Activated CD8-positive, alpha-beta T cell treated with anti-CD3 and anti-CD28 coated beads, Interleukin-2, amount 10 ng/mL, durations not matched to agents 7 days and 5 days (primary cell): ENCODE measurements at regions not wholly inside any gene's neighbourhood (a gene's known extent, or its start where the extent isn't known, plus 50 kb on each side); places are given as distances from the start of the nearest gene placed in this dataset.

Source experiments
- ATAC-seq: fragments of 150-1000 bp; cut with Tn5 transposase; one replicate; pipeline ENCODE4 v1.10.0; 2021; ENCODE audit warnings: moderate library complexity
- CTCF ChIA-PET: fragments of 350-600 bp; sonication (Branson Sonifier 250); formaldehyde crosslinking; loops from one replicate; lab custom pipeline; 2021; ENCODE audit warnings: antibody characterized with exemption; lab: Charles Lee
- POLR2A ChIA-PET: fragments of 350-600 bp; sonication (Branson Sonifier 250); formaldehyde crosslinking; loops from one replicate; lab custom pipeline; 2021; ENCODE audit warnings: antibody characterized with exemption; lab: Charles Lee
- DNase-seq: peaks from one replicate; pipeline ENCODE4 v3.0.0-alpha.2; 2020
- H3K27ac Mint-ChIP-seq: one replicate; pipeline ENCODE4 v1.8.0; 2021; ENCODE audit warnings: mild to moderate bottlenecking, mixed read lengths
- H3K27me3 Mint-ChIP-seq: one replicate; pipeline ENCODE4 v1.8.0; 2021; ENCODE audit warnings: low read depth, mixed read lengths
- H3K36me3 Mint-ChIP-seq: one replicate; pipeline ENCODE4 v1.8.0; 2021; ENCODE audit warnings: low read depth, mixed read lengths
- H3K4me1 Mint-ChIP-seq: one replicate; pipeline ENCODE4 v1.8.0; 2021; ENCODE audit warnings: low read depth, mixed read lengths
- H3K4me3 Mint-ChIP-seq: one replicate; pipeline ENCODE4 v1.8.0; 2021; ENCODE audit warnings: mild to moderate bottlenecking, mixed read lengths
- H3K9me3 Mint-ChIP-seq: one replicate; pipeline ENCODE4 v1.8.0; 2022; ENCODE audit warnings: mixed read lengths; ENCODE audit not compliant: insufficient read depth

DNA sequence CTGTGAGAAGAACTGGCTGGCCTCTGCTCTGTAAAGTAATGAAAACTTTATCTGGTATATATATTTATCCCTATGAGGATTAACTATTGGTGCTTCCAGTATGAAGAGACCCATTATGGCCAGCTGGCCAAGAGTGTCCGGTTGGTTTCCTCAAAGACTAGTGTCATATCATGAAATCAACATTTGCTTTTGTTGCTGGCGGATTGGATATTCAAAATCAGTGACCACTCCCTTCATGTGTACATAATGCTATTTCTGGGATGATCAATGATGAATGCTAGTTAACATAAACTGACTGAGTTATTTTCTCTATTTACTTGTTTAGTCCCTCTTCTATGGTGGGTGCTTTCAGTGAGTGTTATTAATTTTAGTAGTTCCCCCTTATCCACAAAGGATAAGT, 60.8 kb upstream of the NUDT12 start:
- Mint-ChIP-seq H3K36me3 (no peaks in the 10 kb centered on the region), H3K4me1 (no peaks in the 10 kb centered on the region), H3K9me3 (no peaks in the 10 kb centered on the region), H3K4me3 (no peak overlapping the region), H3K27me3 (no peaks in the 10 kb centered on the region), H3K27ac (no peak overlapping the region)
- CTCF ChIA-PET, result no interaction called here
- DNase-seq (no peak), ATAC-seq (no peak)
- POLR2A ChIA-PET, result no interaction called here

DNA sequence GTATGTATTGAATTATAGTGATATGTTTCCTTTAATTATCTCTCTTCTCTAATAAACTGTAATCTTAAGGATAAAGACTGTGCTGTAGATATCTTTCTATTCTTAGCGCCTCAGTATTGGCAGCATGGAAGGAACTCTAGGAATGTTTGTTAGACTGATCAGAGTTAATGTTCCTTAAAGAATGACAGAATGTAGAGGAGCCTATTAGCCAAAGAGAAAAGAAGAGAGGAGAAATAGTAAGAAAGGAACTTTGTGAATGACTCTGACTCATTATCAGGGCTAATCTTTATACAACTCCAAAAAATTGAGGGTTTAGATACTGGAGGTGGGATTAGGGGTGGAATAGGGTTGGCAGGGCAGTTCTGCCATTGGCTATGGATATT, 59.0 kb upstream of the NUDT12 start:
- POLR2A ChIA-PET, result no interaction called here
- Mint-ChIP-seq H3K4me1 (no peaks in the 10 kb centered on the region), H3K4me3 (no peak overlapping the region), H3K27ac (no peak overlapping the region), H3K36me3 (no peaks in the 10 kb centered on the region), H3K27me3 (no peaks in the 10 kb centered on the region), H3K9me3 (no peaks in the 10 kb centered on the region)
- CTCF ChIA-PET, result no interaction called here
- DNase-seq (no peak), ATAC-seq (no peak)

DNA sequence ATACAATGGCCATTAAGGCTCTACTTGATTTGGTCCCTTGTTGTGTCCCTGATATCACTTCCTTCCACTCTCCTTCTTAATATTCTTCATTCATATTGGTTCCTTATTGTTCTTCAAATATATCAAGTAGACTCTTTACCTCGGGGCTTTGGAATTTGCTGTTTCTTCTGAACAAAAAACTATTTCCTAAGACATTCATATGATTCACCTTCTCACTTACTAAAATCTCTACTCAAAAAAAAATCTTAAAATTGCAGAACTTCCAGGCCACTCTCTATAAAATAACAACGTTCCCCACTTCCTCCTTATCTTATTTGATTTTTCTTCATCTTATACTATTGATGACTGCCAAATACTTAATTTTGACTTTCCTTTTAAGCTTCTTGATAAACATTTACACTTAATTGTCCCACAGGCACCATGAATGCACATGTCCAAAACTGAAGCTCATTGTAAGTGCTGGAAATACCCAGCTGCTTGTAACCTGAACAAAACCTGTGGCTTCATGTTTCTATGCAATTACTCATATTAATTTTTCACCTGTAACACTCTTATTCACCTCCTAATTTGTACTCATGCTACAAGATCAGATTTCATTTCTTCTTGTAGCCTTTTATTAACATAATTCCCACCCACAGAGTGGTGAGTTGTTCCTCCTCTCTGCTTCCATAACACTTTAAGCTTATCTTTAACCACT, 58.4 kb upstream of the NUDT12 start:
- no peak overlapping the region for H3K4me3 Mint-ChIP-seq
- POLR2A ChIA-PET, result no interaction called here
- H3K36me3 Mint-ChIP-seq, result no peaks in the 10 kb centered on the region
- H3K4me1 Mint-ChIP-seq, result no peaks in the 10 kb centered on the region
- H3K27ac Mint-ChIP-seq, result no peak overlapping the region
- CTCF ChIA-PET, result no interaction called here
- H3K9me3 Mint-ChIP-seq, result no peaks in the 10 kb centered on the region
- no peaks in the 10 kb centered on the region for H3K27me3 Mint-ChIP-seq
- ATAC-seq, result no peak
- no peak for DNase-seq

DNA sequence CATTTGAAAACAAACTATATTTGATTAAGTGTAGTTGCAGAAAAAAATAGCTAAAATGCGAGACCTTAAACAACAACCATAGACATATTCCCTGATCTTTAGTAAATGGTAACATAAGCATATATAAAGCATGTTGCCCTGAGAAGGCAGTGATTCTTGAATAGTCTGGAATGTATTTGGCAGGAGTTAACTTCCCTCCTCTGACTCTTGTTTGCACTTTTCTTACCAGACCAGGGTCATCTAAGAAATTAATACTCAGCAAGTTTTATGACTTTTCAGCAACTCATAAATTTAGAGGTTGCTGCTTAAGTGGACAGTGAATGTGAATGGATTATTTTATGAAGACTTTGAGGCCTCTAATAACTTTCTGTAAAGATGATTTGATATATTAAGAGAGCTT, 55.3 kb upstream of the NUDT12 start:
- DNase-seq (no peak), ATAC-seq (no peak)
- no peak overlapping the region for H3K27ac Mint-ChIP-seq
- H3K4me3 Mint-ChIP-seq, result no peak overlapping the region
- POLR2A ChIA-PET, result no interaction called here
- no peaks in the 10 kb centered on the region for H3K27me3 Mint-ChIP-seq
- no peaks in the 10 kb centered on the region for H3K4me1 Mint-ChIP-seq
- CTCF ChIA-PET, result no interaction called here
- H3K36me3 Mint-ChIP-seq, result no peaks in the 10 kb centered on the region
- H3K9me3 Mint-ChIP-seq, result no peaks in the 10 kb centered on the region

DNA sequence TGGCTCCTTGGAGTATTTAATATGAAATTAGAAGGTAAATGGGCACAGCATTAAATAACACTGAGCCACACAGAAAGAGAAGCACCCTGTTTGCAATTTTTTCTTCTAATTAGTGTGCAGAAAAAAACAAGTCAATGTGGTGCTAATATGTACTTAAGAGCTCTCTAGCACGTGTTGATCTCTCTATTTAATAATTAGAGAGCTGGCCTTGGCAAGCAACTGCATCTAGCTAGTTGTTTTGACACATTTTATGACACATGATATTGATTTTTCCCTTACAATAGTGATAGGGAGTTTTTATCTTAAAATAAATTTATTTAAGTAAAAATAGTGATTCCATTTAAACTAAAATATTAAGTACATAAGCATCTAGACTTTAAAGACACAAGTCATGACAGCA, 54.5 kb upstream of the NUDT12 start:
- POLR2A ChIA-PET, result no interaction called here
- Mint-ChIP-seq H3K36me3 (no peaks in the 10 kb centered on the region), H3K4me1 (no peaks in the 10 kb centered on the region), H3K27ac (no peak overlapping the region), H3K27me3 (no peaks in the 10 kb centered on the region), H3K9me3 (no peaks in the 10 kb centered on the region), H3K4me3 (no peak overlapping the region)
- CTCF ChIA-PET, result no interaction called here
- no peak for DNase-seq
- ATAC-seq, result no peak

DNA sequence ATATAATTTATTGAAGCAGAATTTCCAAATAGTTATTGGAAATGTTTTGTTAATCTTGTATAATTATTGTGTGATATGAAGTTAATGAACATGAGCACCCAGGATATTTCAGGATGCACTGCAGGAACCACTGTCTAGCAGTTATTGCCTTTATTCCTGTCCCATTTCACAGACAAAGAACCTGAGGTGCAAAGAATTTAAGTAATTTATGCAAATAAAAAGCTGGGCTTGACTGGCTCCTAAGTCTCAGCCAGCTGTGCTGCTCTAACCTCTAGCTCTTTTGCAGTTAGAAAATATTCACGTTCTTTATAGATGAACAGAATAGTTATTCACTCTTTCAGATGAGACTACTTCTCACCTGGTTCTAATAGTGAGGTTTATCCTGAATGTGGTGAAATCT, 50.0 kb upstream of the NUDT12 start:
- H3K4me1 Mint-ChIP-seq, result no peaks in the 10 kb centered on the region
- no peaks in the 10 kb centered on the region for H3K27me3 Mint-ChIP-seq
- ChIA-PET POLR2A (no interaction called here), CTCF (no interaction called here)
- no peak for ATAC-seq
- no peak overlapping the region for H3K27ac Mint-ChIP-seq
- H3K9me3 Mint-ChIP-seq, result no peaks in the 10 kb centered on the region
- no peak for DNase-seq
- no peaks in the 10 kb centered on the region for H3K36me3 Mint-ChIP-seq
- no peak overlapping the region for H3K4me3 Mint-ChIP-seq
